IPS-20b (cell line): ENCODE measurements at regions not wholly inside any gene's neighbourhood (a gene's known extent, or its start where the extent isn't known, plus 50 kb on each side); places are given as distances from the start of the nearest gene placed in this dataset.
"Not testable (repeated sequence)": the region's sequence is repeated elsewhere in the genome, so short reads cannot be mapped to it uniquely, and the experiment has no call there.

ENCODE experiments used
- H3K27ac ChIP-seq: one replicate; pipeline ENCODE4 v1.5.1; 2013; ENCODE audit warnings: low read length
- H3K27me3 ChIP-seq: 2 replicates; pipeline ENCODE4 v1.6.1; 2013; ENCODE audit warnings: mild to moderate bottlenecking, low read length, inconsistent platforms; ENCODE audit not compliant: insufficient read depth
- H3K36me3 ChIP-seq: 2 replicates; pipeline ENCODE4 v1.6.1; 2013; ENCODE audit warnings: low read depth, mild to moderate bottlenecking, inconsistent platforms, low read length, moderate library complexity; ENCODE audit not compliant: insufficient read depth
- H3K4me1 ChIP-seq: 2 replicates; pipeline ENCODE4 v1.6.1; 2013; ENCODE audit warnings: mild to moderate bottlenecking, control low read depth, inconsistent platforms, low read length, moderate library complexity; ENCODE audit not compliant: insufficient read depth
- H3K4me3 ChIP-seq: 2 replicates; pipeline ENCODE4 v1.5.1; 2013; ENCODE audit warnings: mild to moderate bottlenecking, low read length, inconsistent platforms
- H3K9ac ChIP-seq: 2 replicates; pipeline ENCODE4 v1.6.1; 2013; ENCODE audit warnings: low read depth, mild to moderate bottlenecking, inconsistent platforms, low read length, moderate library complexity
- H3K9me3 ChIP-seq: 2 replicates; pipeline ENCODE4 v1.6.1; 2013; ENCODE audit warnings: mild to moderate bottlenecking, low read depth, low read length, inconsistent platforms; ENCODE audit not compliant: insufficient read depth

DNA sequence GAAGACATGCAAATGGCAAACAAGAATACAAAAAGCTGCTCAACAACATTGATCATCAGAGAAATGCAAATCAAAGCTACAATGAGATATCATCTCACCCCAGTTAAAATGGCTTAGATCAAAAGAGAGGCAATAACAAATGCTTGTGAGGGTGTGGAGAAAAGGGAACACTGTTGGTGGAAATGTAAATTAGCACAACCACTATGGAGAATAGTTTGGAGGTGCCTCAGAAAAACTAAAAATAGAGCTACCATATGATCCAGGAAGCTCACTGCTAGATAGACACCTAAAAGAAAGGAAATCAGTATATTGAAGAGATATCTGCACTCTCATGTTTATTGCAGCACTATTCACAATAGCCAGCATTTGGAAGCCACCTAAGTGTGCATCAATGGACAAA lies 108.0 kb upstream of the RANBP3L start:
- not testable (repeated sequence) for H3K36me3 ChIP-seq, H3K4me3 ChIP-seq, H3K9ac ChIP-seq, H3K9me3 ChIP-seq, H3K27me3 ChIP-seq, H3K27ac ChIP-seq, H3K4me1 ChIP-seq

DNA sequence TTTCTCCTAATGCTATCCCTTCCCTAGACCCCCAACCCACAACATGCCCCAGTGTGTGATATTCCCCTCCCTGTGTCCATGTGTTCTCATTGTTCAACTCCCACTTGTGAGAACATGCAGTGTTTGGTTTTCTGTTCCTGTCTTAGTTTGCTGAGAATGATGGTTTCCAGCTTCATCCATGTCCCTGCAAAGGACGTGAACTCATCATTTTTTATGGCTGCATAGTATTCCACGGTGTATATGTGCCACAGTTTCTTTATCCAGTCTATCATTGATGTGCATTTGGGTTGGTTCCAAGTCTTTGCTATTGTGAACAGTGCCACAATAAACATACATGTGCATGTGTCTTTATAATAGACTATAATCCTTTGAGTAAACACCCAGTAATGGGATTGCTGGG lies 109.0 kb upstream of the RANBP3L start:
- not testable (repeated sequence) for H3K4me3 ChIP-seq, H3K36me3 ChIP-seq, H3K9ac ChIP-seq, H3K4me1 ChIP-seq, H3K27me3 ChIP-seq, H3K9me3 ChIP-seq, H3K27ac ChIP-seq

DNA sequence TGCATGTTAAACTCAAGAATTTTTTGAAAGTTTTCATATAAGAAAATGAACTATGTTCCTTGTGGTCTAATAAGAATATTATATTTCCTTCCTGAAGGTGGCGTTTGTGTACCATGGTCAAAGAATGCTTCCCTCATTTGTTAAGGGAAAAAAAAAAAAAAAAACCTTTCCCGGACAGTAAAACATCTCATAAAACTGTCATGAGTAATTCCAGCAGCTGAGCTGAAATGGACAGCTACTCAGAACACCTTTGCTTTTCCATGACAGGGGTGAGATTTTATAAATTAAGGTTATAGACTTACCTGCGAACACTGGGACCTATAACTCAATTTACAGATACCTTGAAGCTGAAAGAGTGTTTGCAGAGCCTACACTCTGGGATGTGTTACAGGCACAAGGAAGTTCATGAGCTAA lies 113.2 kb upstream of the RANBP3L start:
- no peak overlapping the region for H3K27ac ChIP-seq
- H3K4me1 ChIP-seq, result peaks cover 19% of the 10 kb centered on the region
- no peak overlapping the region for H3K4me3 ChIP-seq
- no peaks in the 10 kb centered on the region for H3K36me3 ChIP-seq
- H3K9ac ChIP-seq, result no peak overlapping the region
- no peaks in the 10 kb centered on the region for H3K9me3 ChIP-seq
- H3K27me3 ChIP-seq, result peaks cover 44% of the 10 kb centered on the region

GRCh38 chr5:36416605-36417004 lies 114.9 kb upstream of the RANBP3L start:
- no peak overlapping the region for H3K27ac ChIP-seq
- H3K9ac ChIP-seq, result no peak overlapping the region
- peaks cover 46% of the 10 kb centered on the region for H3K27me3 ChIP-seq
- no peak overlapping the region for H3K4me3 ChIP-seq
- H3K9me3 ChIP-seq, result no peaks in the 10 kb centered on the region
- no peaks in the 10 kb centered on the region for H3K36me3 ChIP-seq
- peaks cover 20% of the 10 kb centered on the region for H3K4me1 ChIP-seq

DNA sequence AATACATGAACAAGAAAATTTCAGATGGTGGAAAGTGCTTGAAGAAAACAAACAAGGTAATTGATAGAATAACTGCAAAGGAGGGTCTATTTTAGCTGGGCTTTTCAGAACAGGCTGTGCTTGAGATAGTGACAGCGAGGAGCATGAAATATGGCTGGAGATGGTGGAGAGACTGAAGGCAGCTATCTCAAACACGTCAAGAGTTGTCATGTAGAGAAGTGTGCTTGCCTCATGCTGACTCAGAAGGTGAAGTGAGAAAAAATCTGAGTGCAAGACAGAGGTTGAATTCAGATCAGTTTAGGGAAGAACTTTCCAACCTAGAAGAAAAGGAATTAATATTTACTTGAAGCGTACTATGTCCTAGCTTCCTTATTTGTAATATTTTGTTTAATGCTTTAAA lies 115.5 kb upstream of the RANBP3L start:
- Histone ChIP-seq H3K4me3 (no peak overlapping the region; the same call in 1 of the 2 replicates), H3K9ac (no peak overlapping the region), H3K27ac (no peak overlapping the region), H3K4me1 (peaks cover 20% of the 10 kb centered on the region), H3K36me3 (no peaks in the 10 kb centered on the region), H3K27me3 (peaks cover 46% of the 10 kb centered on the region), H3K9me3 (no peaks in the 10 kb centered on the region)

DNA sequence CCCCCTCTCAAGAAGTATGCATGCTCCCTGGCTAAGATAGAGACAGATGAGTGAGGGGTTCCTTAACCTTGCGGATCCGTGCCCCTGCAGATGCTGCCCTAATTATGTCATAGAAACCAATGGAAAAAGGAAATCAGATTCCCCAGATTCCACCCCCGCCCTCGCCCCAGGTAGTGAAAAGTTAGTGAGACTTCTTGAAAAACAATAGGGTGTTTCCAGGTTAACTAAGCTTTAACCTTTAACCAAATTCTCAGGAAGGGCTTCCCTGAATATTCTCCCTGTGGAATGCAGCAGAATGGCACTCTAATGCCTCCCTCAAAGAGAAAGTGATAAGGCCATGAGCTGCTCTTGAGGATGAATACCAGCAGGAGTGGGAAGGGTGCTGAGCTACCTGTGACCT lies 116.0 kb upstream of the RANBP3L start:
- H3K36me3 ChIP-seq, result no peaks in the 10 kb centered on the region
- H3K4me3 ChIP-seq, result peak overlapping the region; percentile 19; the same call in 1 of the 2 replicates
- peaks cover 46% of the 10 kb centered on the region for H3K27me3 ChIP-seq
- no peak overlapping the region for H3K27ac ChIP-seq
- H3K9ac ChIP-seq, result no peak overlapping the region
- no peaks in the 10 kb centered on the region for H3K9me3 ChIP-seq
- H3K4me1 ChIP-seq, result peaks cover 20% of the 10 kb centered on the region

DNA sequence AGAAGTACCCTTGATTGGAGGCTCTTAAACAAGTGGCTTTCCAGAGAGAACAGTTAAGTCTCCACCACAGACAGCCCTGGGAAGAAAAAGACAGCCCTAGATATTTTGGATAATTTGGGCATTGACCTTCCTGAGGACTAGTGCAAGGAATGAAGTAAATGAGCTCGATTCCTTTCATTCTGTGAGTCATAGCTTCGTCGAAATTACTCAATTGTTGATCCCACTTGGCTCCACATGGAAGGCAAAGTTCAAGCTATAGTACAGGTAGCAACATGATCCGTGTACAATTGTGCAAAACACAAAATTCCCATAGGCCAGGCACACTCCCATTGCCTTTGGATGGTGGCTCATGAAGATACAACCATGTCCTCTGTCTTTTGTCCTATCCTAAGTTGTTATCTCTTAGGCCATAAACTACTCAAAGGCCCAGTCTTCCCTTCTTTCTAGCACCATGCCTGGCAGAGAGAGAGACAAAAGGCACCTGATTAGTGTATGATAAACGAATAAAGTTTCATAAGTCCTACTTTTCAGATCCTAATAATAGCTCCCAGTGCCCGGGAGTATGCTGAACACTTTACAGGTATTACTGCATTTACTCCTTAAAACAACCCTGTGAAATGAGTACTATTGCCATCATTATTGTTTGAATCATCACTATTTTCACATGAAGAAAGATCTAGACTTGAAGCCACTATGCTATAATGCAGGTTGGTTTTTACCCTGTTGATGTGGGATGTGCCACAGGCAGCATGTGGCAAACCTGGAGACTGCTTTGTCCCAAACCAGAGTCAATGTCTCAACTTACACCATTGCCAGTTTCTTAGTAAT lies 116.7 kb upstream of the RANBP3L start:
- Histone ChIP-seq H3K4me1 (peaks cover 20% of the 10 kb centered on the region), H3K27ac (no peak overlapping the region), H3K4me3 (peak overlapping the region; percentile 19; the same call in 1 of the 2 replicates)

DNA sequence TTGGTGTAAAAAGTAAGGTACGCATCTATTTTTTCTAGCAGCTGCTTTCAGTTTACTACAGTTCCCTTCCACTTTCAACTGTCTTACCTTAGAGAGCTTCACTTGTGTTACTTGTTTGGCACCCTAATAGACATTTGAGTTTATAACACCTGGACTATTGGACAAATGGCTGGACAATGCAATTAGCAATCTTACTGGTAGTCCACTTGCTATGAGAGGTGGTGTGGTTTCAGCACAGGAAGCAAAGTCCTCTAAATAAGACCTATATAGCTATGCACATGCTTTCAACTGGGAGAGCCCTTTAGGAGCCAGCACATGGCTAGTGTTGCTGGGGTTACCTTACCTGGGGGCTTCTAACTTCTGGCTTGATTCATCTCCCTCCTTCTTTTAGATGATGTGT lies 119.6 kb upstream of the RANBP3L start:
- Histone ChIP-seq H3K27me3 (peaks cover 34% of the 10 kb centered on the region), H3K36me3 (no peaks in the 10 kb centered on the region), H3K4me3 (no peak overlapping the region), H3K9me3 (no peaks in the 10 kb centered on the region), H3K27ac (no peak overlapping the region), H3K4me1 (peaks cover 20% of the 10 kb centered on the region), H3K9ac (no peak overlapping the region)

More for the DNA sequence above, 116.7 kb upstream of the RANBP3L start:
- H3K36me3 ChIP-seq, result no peaks in the 10 kb centered on the region
- no peaks in the 10 kb centered on the region for H3K9me3 ChIP-seq
- H3K9ac ChIP-seq, result no peak overlapping the region
- H3K27me3 ChIP-seq, result peaks cover 46% of the 10 kb centered on the region

GRCh38 chr5:36422952-36423351 lies 121.2 kb upstream of the RANBP3L start:
- Histone ChIP-seq H3K36me3 (no peaks in the 10 kb centered on the region), H3K27ac (no peak overlapping the region), H3K9me3 (no peaks in the 10 kb centered on the region)

GRCh38 chr5:36423578-36424307 lies 122.0 kb upstream of the RANBP3L start:
- no peak overlapping the region for H3K9ac ChIP-seq
- peaks cover 13% of the 10 kb centered on the region; the same call in 1 of the 2 replicates for H3K27me3 ChIP-seq
- no peak overlapping the region for H3K4me3 ChIP-seq
- no peaks in the 10 kb centered on the region for H3K36me3 ChIP-seq
- no peaks in the 10 kb centered on the region for H3K9me3 ChIP-seq
- H3K27ac ChIP-seq, result no peak overlapping the region
- H3K4me1 ChIP-seq, result peaks cover 4% of the 10 kb centered on the region; the same call in 1 of the 2 replicates

More at GRCh38 chr5:36422952-36423351, 121.2 kb upstream of the RANBP3L start:
- Histone ChIP-seq H3K4me3 (no peak overlapping the region), H3K4me1 (peaks cover 10% of the 10 kb centered on the region), H3K9ac (no peak overlapping the region), H3K27me3 (peaks cover 21% of the 10 kb centered on the region; the same call in 1 of the 2 replicates)

- not testable (repeated sequence) for H3K4me1 ChIP-seq, H3K27ac ChIP-seq, H3K36me3 ChIP-seq, H3K27me3 ChIP-seq, H3K9me3 ChIP-seq, H3K9ac ChIP-seq, H3K4me3 ChIP-seq
Observed at GRCh38 chr5:36426070-36426469, 124.4 kb upstream of the RANBP3L start.

GRCh38 chr5:36435516-36435915 lies 133.8 kb upstream of the RANBP3L start:
- Histone ChIP-seq H3K27me3 (no peaks in the 10 kb centered on the region), H3K4me1 (peaks cover 4% of the 10 kb centered on the region; the same call in 1 of the 2 replicates), H3K36me3 (no peaks in the 10 kb centered on the region), H3K9ac (no peak overlapping the region), H3K9me3 (no peaks in the 10 kb centered on the region), H3K4me3 (no peak overlapping the region), H3K27ac (no peak overlapping the region)
